GM12801 (cell line): ENCODE measurements at regions not wholly inside any gene's neighbourhood (a gene's known extent, or its start where the extent isn't known, plus 50 kb on each side); places are given as distances from the start of the nearest gene placed in this dataset.

ENCODE experiments used
- TF ChIP-seq, protein P1 (sequence below): IDR thresholded peaks from one replicate; pipeline ENCODE4 v1.5.1; 2011; ENCODE audit warnings: control low read depth; ENCODE audit not compliant: insufficient read length; ENCODE audit errors: extremely low read depth

GRCh38 chr2:43038696-43039094 is 187.7 kb downstream of the ZFP36L2 start:
- TF ChIP-seq, protein P1, sequence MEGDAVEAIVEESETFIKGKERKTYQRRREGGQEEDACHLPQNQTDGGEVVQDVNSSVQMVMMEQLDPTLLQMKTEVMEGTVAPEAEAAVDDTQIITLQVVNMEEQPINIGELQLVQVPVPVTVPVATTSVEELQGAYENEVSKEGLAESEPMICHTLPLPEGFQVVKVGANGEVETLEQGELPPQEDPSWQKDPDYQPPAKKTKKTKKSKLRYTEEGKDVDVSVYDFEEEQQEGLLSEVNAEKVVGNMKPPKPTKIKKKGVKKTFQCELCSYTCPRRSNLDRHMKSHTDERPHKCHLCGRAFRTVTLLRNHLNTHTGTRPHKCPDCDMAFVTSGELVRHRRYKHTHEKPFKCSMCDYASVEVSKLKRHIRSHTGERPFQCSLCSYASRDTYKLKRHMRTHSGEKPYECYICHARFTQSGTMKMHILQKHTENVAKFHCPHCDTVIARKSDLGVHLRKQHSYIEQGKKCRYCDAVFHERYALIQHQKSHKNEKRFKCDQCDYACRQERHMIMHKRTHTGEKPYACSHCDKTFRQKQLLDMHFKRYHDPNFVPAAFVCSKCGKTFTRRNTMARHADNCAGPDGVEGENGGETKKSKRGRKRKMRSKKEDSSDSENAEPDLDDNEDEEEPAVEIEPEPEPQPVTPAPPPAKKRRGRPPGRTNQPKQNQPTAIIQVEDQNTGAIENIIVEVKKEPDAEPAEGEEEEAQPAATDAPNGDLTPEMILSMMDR = no peak

DNA sequence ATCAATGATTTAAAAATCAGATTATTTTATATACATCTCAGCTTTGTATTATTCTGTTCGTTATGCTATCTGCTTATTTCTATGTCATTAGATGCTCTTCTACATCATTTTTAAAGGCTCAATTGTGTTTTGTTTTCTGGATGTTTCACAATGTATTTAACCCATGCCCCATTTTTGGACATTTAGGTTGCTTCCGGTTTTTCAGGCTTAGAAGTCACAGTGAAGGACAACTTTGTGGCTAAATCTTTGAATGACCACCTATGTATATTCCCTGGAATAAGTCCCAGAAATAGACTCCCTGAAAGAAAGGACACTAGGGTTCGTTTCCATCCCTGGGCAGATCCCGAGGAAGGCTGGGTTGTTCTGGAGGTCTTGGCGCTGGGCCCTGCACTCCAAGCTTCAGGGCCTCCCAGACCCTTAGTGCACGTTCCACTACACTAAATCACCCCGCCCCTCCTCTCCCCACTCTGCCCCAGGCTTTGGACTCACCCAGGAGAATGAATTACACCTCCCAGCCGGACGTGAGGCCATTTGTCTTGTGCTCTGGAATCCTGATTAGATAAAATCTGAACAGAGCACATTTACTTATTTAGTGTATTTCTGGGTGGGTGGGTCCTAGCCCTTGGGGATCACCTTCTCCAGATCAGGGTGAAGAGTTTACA is 188.2 kb downstream of the ZFP36L2 start:
- TF ChIP-seq, protein P1 = no peak

- TF ChIP-seq, protein P1 = no peak
Measured at GRCh38 chr2:43035922-43036321, 190.5 kb downstream of the ZFP36L2 start.

- TF ChIP-seq, protein P1 = no peak
Measured at GRCh38 chr2:43034921-43035320, 191.5 kb downstream of the ZFP36L2 start.

DNA sequence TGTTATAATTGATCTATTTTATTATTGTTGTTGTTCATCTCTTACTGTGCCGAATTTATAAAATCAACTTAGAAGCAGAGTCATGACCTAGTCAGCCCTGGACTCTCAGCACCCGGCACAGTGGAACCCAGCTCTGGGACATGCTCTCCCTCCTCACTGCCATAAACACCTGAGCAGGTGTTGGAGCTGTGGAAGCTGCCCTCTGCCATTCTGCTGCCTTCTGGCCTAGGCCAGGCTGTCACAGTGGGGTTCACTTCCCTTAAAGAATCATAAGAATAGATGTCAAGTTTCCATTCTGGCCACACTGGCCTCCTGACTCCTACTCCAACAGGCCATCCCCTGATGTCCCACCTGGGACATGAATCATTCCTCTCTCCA is 192.2 kb downstream of the ZFP36L2 start:
- TF ChIP-seq, protein P1 = no peak

GRCh38 chr2:43033466-43034241 is 192.8 kb downstream of the ZFP36L2 start:
- TF ChIP-seq, protein P1 = no peak

- TF ChIP-seq, protein P1 = no peak
Measured at GRCh38 chr2:43033016-43033270, 193.5 kb downstream of the ZFP36L2 start.
